B cell (primary cell): ENCODE measurements at regions not wholly inside any gene's neighbourhood (a gene's known extent, or its start where the extent isn't known, plus 50 kb on each side); places are given as distances from the start of the nearest gene placed in this dataset.
"Not testable (repeated sequence)": the region's sequence is repeated elsewhere in the genome, so short reads cannot be mapped to it uniquely, and the experiment has no call there.

Source experiments
- EZH2 ChIP-seq: IDR thresholded peaks from 2 replicates; pipeline ENCODE4 v1.6.1; 2012; ENCODE audit warnings: borderline replicate concordance, low read depth, mild to moderate bottlenecking, moderate library complexity, low read length; ENCODE audit not compliant: insufficient read depth, poor library complexity, severe bottlenecking
- TF ChIP-seq, protein P1 (sequence below): fragments of 200-600 bp; IDR thresholded peaks from one replicate; pipeline ENCODE4 v1.8.0; 2022; ENCODE audit warnings: antibody characterized with exemption, mild to moderate bottlenecking

DNA sequence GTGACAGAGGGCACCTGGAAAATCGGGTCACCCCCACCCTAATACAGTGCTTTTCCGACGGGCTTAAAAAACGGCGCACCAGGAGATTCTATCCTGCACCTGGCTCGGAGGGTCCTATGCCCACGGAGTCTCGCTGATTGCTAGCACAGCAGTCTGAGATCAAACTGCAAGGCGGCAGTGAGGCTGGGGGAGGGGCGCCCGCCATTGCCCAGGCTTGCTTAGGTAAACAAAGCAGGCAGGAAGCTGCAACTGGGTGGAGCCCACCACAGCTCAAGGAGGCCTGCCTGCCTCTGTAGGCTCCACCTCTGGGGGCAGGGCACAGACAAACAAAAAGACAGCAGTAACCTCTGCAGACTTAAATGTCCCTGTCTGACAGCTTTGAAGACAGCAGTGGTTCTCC is 168.2 kb upstream of the SPIN4 start:
- TF ChIP-seq, protein P1, sequence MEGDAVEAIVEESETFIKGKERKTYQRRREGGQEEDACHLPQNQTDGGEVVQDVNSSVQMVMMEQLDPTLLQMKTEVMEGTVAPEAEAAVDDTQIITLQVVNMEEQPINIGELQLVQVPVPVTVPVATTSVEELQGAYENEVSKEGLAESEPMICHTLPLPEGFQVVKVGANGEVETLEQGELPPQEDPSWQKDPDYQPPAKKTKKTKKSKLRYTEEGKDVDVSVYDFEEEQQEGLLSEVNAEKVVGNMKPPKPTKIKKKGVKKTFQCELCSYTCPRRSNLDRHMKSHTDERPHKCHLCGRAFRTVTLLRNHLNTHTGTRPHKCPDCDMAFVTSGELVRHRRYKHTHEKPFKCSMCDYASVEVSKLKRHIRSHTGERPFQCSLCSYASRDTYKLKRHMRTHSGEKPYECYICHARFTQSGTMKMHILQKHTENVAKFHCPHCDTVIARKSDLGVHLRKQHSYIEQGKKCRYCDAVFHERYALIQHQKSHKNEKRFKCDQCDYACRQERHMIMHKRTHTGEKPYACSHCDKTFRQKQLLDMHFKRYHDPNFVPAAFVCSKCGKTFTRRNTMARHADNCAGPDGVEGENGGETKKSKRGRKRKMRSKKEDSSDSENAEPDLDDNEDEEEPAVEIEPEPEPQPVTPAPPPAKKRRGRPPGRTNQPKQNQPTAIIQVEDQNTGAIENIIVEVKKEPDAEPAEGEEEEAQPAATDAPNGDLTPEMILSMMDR: not testable (repeated sequence)
- TF ChIP-seq EZH2: not testable (repeated sequence)
